Fibroblast of lung (primary cell): ENCODE measurements at regions not wholly inside any gene's neighbourhood (a gene's known extent, or its start where the extent isn't known, plus 50 kb on each side); places are given as distances from the start of the nearest gene placed in this dataset.

ENCODE experiments used
- DNase-seq, 2 donors: peaks; one replicate each; pipeline versions ENCODE4 v3.0.0 to v3.0.0-alpha.2; 2010; ENCODE audit warnings: low read depth in 2 of 2
- H2AFZ ChIP-seq: 2 replicates; pipeline ENCODE4 v1.5.1; 2012; ENCODE audit warnings: low read length, control low read depth, inconsistent platforms
- H3K27ac ChIP-seq: 2 replicates; pipeline ENCODE4 v1.5.1; 2011; ENCODE audit warnings: low read length, control low read depth; ENCODE audit not compliant: insufficient read depth
- H3K27me3 ChIP-seq: 2 replicates; pipeline ENCODE4 v1.5.1; 2011; ENCODE audit warnings: mild to moderate bottlenecking, low read length; ENCODE audit not compliant: control insufficient read depth, insufficient read depth
- H3K36me3 ChIP-seq: 2 replicates; pipeline ENCODE4 v1.5.1; 2011; ENCODE audit warnings: low read length; ENCODE audit not compliant: control insufficient read depth, insufficient read depth
- H3K4me1 ChIP-seq: 2 replicates; pipeline ENCODE4 v1.5.1; 2011; ENCODE audit warnings: low read length; ENCODE audit not compliant: control insufficient read depth, insufficient read depth; ENCODE audit errors: extremely low read depth
- H3K4me2 ChIP-seq: 2 replicates; pipeline ENCODE4 v1.5.1; 2011; ENCODE audit warnings: low read length, control low read depth; ENCODE audit not compliant: insufficient read depth; ENCODE audit errors: extremely low read depth
- H3K4me3 ChIP-seq, 4 experiments: fragments of 200-600 bp in 1 of 4; sonication (generic) in 1 of 4; replicated peaks in 1 of 4; 2 replicates each; pipeline ENCODE4 v1.5.1; 2011 to 2016; ENCODE audit warnings: low read length in 4 of 4, low read depth in 3 of 4, mild to moderate bottlenecking in 3 of 4, control low read depth in 2 of 4, inconsistent platforms in 1 of 4, mixed read lengths in 1 of 4; ENCODE audit not compliant: insufficient read depth in 1 of 4; ENCODE audit errors: control extremely low read depth in 1 of 4
- H3K79me2 ChIP-seq: 2 replicates; pipeline ENCODE4 v1.5.1; 2012; ENCODE audit warnings: mild to moderate bottlenecking, low read length, inconsistent platforms; ENCODE audit not compliant: control insufficient read depth, insufficient read depth
- H3K9ac ChIP-seq: 2 replicates; pipeline ENCODE4 v1.5.1; 2011; ENCODE audit warnings: mild to moderate bottlenecking, low read length, control low read depth; ENCODE audit not compliant: insufficient read depth
- H3K9me3 ChIP-seq: 2 replicates; pipeline ENCODE4 v1.5.1; 2012; ENCODE audit warnings: low read depth, low read length; ENCODE audit not compliant: control insufficient read depth, insufficient read depth
- H4K20me1 ChIP-seq: 2 replicates; pipeline ENCODE4 v1.5.1; 2011; ENCODE audit warnings: low read length; ENCODE audit not compliant: control insufficient read depth, insufficient read depth; ENCODE audit errors: extremely low read depth
- CTCF ChIP-seq, 2 donors: IDR thresholded peaks in 1 of 2; conservative IDR thresholded peaks in 1 of 2; 1 replicate in 1 of 2; 2 replicates in 1 of 2; pipeline ENCODE4 v1.5.1; 2011 to 2012; ENCODE audit warnings: low read length in 2 of 2, control low read depth in 1 of 2, inconsistent platforms in 1 of 2, low read depth in 1 of 2, mild to moderate bottlenecking in 1 of 2
- EZH2 ChIP-seq: IDR thresholded peaks from 2 replicates; pipeline ENCODE4 v1.5.1; 2012; ENCODE audit warnings: low read length, control low read depth, mild to moderate bottlenecking; ENCODE audit errors: missing control alignments

GRCh38 chr1:193579323-193579722, 392.9 kb upstream of the B3GALT2 start:
- no peak for DNase-seq
- Histone ChIP-seq H3K27ac (no peak overlapping the region), H3K79me2 (no peaks in the 10 kb centered on the region), H3K9ac (no peak overlapping the region), H3K27me3 (no peaks in the 10 kb centered on the region), H3K4me1 (no peaks in the 10 kb centered on the region), H3K9me3 (no peaks in the 10 kb centered on the region), H3K4me2 (no peak overlapping the region), H2AFZ (no peak overlapping the region), H3K4me3 (no peak overlapping the region), H4K20me1 (no peaks in the 10 kb centered on the region), H3K36me3 (no peaks in the 10 kb centered on the region)
- TF ChIP-seq EZH2, result no peak
- TF ChIP-seq CTCF (conservative IDR thresholded peaks at IDR 0.05 in 1 of 2, IDR thresholded peaks at IDR 0.05 in 1 of 2; ENCODE audit: low read depth in 1 of 2, low read length in 2 of 2), result no peak

- H3K9me3 ChIP-seq, result no peaks in the 10 kb centered on the region
- TF ChIP-seq CTCF (conservative IDR thresholded peaks at IDR 0.05 in 1 of 2, IDR thresholded peaks at IDR 0.05 in 1 of 2; ENCODE audit: low read depth in 1 of 2, low read length in 2 of 2) (no peak), EZH2 (no peak)
- H2AFZ ChIP-seq, result no peak overlapping the region
- no peaks in the 10 kb centered on the region for H3K36me3 ChIP-seq
- H4K20me1 ChIP-seq, result no peaks in the 10 kb centered on the region
- no peaks in the 10 kb centered on the region for H3K79me2 ChIP-seq
- H3K27ac ChIP-seq, result no peak overlapping the region
- no peaks in the 10 kb centered on the region for H3K27me3 ChIP-seq
- DNase-seq, result no peak
- H3K4me2 ChIP-seq, result no peak overlapping the region
- no peaks in the 10 kb centered on the region for H3K4me1 ChIP-seq
- H3K9ac ChIP-seq, result no peak overlapping the region
- H3K4me3 ChIP-seq, result no peak overlapping the region
Observed at GRCh38 chr1:193574913-193575312, 388.5 kb upstream of the B3GALT2 start.

- Histone ChIP-seq H3K4me2 (no peak overlapping the region), H3K27ac (no peak overlapping the region)
Observed at GRCh38 chr1:193569983-193570269, 383.5 kb upstream of the B3GALT2 start.

More at GRCh38 chr1:193569983-193570269, 383.5 kb upstream of the B3GALT2 start:
- H3K79me2 ChIP-seq, result no peaks in the 10 kb centered on the region
- no peaks in the 10 kb centered on the region for H3K4me1 ChIP-seq
- no peak for DNase-seq
- no peak overlapping the region for H3K9ac ChIP-seq
- H3K4me3 ChIP-seq, result no peak overlapping the region
- no peaks in the 10 kb centered on the region for H3K36me3 ChIP-seq
- no peaks in the 10 kb centered on the region for H3K27me3 ChIP-seq
- H4K20me1 ChIP-seq, result no peaks in the 10 kb centered on the region
- H3K9me3 ChIP-seq, result no peaks in the 10 kb centered on the region
- no peak overlapping the region for H2AFZ ChIP-seq
- no peak for TF ChIP-seq CTCF (conservative IDR thresholded peaks at IDR 0.05 in 1 of 2, IDR thresholded peaks at IDR 0.05 in 1 of 2; ENCODE audit: low read depth in 1 of 2, low read length in 2 of 2)
- no peak for TF ChIP-seq EZH2
